PC-9 (cell line): ENCODE measurements at regions not wholly inside any gene's neighbourhood (a gene's known extent, or its start where the extent isn't known, plus 50 kb on each side); places are given as distances from the start of the nearest gene placed in this dataset.

Source experiments
- BruUV-seq: library from RNA; stranded (reverse); fragments of 400-500 nt; replicated peaks from 2 replicates; lab custom pipeline; 2021; lab: Mats Ljungman, UMichigan
- CTCF ChIA-PET: fragments of 300-600 bp; sonication (Branson Sonifier 250); formaldehyde crosslinking; loops from one replicate; lab custom pipeline; 2022; ENCODE audit warnings: antibody characterized with exemption; lab: Charles Lee
- POLR2A ChIA-PET: fragments of 300-600 bp; sonication (Branson Sonifier 250); formaldehyde crosslinking; loops from one replicate; lab custom pipeline; 2022; ENCODE audit warnings: antibody characterized with exemption; ENCODE audit not compliant: unreplicated experiment; lab: Charles Lee
- DNase-seq, 2 experiments: peaks; one replicate each; pipeline versions ENCODE4 v3.0.0 to v3.0.0-alpha.2; 2015 to 2022; ENCODE audit warnings: mixed read lengths in 1 of 2
- H2AFZ ChIP-seq: fragments of 200-600 bp; sonication (generic); 2 replicates; pipeline ENCODE4 v1.8.1; 2017; ENCODE audit warnings: antibody characterized with exemption
- H3F3A ChIP-seq: fragments of 200-600 bp; sonication (generic); 2 replicates; pipeline ENCODE4 v1.8.1; 2017; ENCODE audit warnings: antibody characterized with exemption, mild to moderate bottlenecking, low read depth; ENCODE audit not compliant: insufficient read depth
- H3K27ac ChIP-seq: fragments of 200-600 bp; sonication (generic); 2 replicates; pipeline ENCODE4 v1.6.1; 2016; ENCODE audit warnings: mixed run types
- H3K27me3 ChIP-seq: fragments of 200-600 bp; sonication (generic); 2 replicates; pipeline ENCODE4 v1.6.1; 2016; ENCODE audit warnings: low read depth, mixed run types; ENCODE audit not compliant: insufficient read depth
- H3K36me3 ChIP-seq: fragments of 200-600 bp; sonication (generic); 2 replicates; pipeline ENCODE4 v1.6.1; 2016; ENCODE audit warnings: low read depth, mixed run types
- H3K4me1 ChIP-seq: fragments of 200-600 bp; sonication (generic); replicated peaks from 2 replicates; pipeline ENCODE4 v1.6.1; 2016; ENCODE audit warnings: mixed run types; ENCODE audit not compliant: insufficient read depth
- H3K4me2 ChIP-seq: fragments of 200-600 bp; sonication (generic); 2 replicates; pipeline ENCODE4 v1.6.1; 2017; ENCODE audit warnings: mixed run types
- H3K4me3 ChIP-seq: fragments of 200-600 bp; sonication (generic); 2 replicates; pipeline ENCODE4 v1.6.1; 2016; ENCODE audit warnings: mixed run types
- H3K79me2 ChIP-seq: fragments of 200-600 bp; sonication (generic); 2 replicates; pipeline ENCODE4 v1.6.1; 2017; ENCODE audit warnings: low read depth, mixed run types
- H3K9me2 ChIP-seq: fragments of 200-600 bp; sonication (generic); 2 replicates; pipeline ENCODE4 v1.8.1; 2017; ENCODE audit warnings: mild to moderate bottlenecking; ENCODE audit not compliant: insufficient read depth
- H3K9me3 ChIP-seq: fragments of 200-600 bp; sonication (generic); 2 replicates; pipeline ENCODE4 v1.8.1; 2016; ENCODE audit warnings: low read depth; ENCODE audit not compliant: insufficient read depth
- H4K20me1 ChIP-seq: fragments of 200-600 bp; sonication (generic); 2 replicates; pipeline ENCODE4 v1.8.1; 2017; ENCODE audit not compliant: insufficient read depth
- EZH2 ChIP-seq: fragments of 200-600 bp; sonication (generic); IDR thresholded peaks from 2 replicates; pipeline ENCODE4 v1.8.0; 2017; ENCODE audit warnings: antibody characterized with exemption, low read depth
- intact Hi-C: fragments of 100-400 bp; cut with micrococcal nuclease; formaldehyde crosslinking; loops from one replicate; pipeline ENCODE4 v1.10.0; 2022; ENCODE audit not compliant: unreplicated experiment
- TF ChIP-seq, protein P1 (sequence below): fragments of 200-600 bp; sonication (generic); conservative IDR thresholded peaks from 2 replicates; pipeline ENCODE4 v1.6.1; 2017; ENCODE audit warnings: mixed run types, antibody characterized with exemption, mild to moderate bottlenecking, moderate library complexity

DNA sequence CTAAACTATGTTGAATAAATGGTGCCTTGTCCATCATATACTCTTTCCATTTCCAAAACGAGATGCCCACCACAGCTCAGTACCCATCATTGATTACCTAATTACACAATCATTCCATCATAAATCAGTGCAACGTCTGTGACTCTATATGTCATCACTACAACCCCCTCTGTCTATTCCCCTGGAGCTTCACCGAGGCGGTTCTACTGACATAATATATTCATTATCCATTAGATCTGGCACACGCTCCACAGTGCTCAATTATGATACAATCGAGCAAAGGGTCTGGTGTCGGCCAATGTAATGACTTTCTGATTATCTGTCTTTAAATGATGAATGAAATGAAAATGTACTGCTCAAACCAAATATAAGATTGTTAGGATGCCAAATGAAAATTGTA, 1737.7 kb upstream of the WWC1 start:
- no peak for TF ChIP-seq EZH2
- no peak overlapping the region for H3K27ac ChIP-seq
- no peak overlapping the region for H2AFZ ChIP-seq
- no peaks in the 10 kb centered on the region for H3K9me2 ChIP-seq
- H4K20me1 ChIP-seq: no peaks in the 10 kb centered on the region
- H3F3A ChIP-seq: no peaks in the 10 kb centered on the region
- intact Hi-C loops: no loop called here
- DNase-seq: no peak
- H3K36me3 ChIP-seq: no peaks in the 10 kb centered on the region
- CTCF ChIA-PET: no interaction called here
- POLR2A ChIA-PET: no interaction called here
- no peaks in the 10 kb centered on the region for H3K79me2 ChIP-seq
- H3K4me2 ChIP-seq: no peak overlapping the region
- BruUV-seq: no TSS peak
- H3K4me3 ChIP-seq: no peak overlapping the region
- H3K4me1 ChIP-seq: no peaks in the 10 kb centered on the region
- H3K9me3 ChIP-seq: no peaks in the 10 kb centered on the region
- no peaks in the 10 kb centered on the region for H3K27me3 ChIP-seq

DNA sequence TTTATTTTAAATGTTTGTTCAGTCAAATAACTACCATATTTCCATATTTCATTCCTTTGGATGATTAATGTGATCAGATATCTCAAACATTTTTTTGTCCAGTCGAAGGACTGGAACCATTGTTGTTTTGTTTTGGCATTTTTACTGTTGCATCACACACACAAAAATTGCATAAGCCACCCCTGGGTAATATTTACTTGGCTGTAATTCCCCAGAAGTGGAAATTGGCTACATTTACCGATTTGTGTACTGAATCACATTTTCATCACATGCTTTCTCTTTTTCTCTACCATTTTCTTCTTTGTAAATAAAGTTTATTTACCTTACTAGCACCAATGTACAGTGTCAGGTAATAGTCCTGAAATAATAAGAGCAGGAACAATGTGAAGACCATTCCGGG, 1729.7 kb upstream of the WWC1 start:
- H3K4me1 ChIP-seq: no peaks in the 10 kb centered on the region
- CTCF ChIA-PET: no interaction called here
- TF ChIP-seq, protein P1, sequence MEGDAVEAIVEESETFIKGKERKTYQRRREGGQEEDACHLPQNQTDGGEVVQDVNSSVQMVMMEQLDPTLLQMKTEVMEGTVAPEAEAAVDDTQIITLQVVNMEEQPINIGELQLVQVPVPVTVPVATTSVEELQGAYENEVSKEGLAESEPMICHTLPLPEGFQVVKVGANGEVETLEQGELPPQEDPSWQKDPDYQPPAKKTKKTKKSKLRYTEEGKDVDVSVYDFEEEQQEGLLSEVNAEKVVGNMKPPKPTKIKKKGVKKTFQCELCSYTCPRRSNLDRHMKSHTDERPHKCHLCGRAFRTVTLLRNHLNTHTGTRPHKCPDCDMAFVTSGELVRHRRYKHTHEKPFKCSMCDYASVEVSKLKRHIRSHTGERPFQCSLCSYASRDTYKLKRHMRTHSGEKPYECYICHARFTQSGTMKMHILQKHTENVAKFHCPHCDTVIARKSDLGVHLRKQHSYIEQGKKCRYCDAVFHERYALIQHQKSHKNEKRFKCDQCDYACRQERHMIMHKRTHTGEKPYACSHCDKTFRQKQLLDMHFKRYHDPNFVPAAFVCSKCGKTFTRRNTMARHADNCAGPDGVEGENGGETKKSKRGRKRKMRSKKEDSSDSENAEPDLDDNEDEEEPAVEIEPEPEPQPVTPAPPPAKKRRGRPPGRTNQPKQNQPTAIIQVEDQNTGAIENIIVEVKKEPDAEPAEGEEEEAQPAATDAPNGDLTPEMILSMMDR: no peak
- TF ChIP-seq EZH2: no peak
- POLR2A ChIA-PET: no interaction called here
- H3F3A ChIP-seq: no peaks in the 10 kb centered on the region
- no peak overlapping the region for H3K27ac ChIP-seq
- BruUV-seq: no TSS peak
- H3K4me2 ChIP-seq: no peak overlapping the region
- no peaks in the 10 kb centered on the region for H3K9me2 ChIP-seq
- no peaks in the 10 kb centered on the region for H3K36me3 ChIP-seq
- no peak overlapping the region for H3K4me3 ChIP-seq
- no peaks in the 10 kb centered on the region for H3K9me3 ChIP-seq
- H3K27me3 ChIP-seq: no peaks in the 10 kb centered on the region
- H4K20me1 ChIP-seq: no peaks in the 10 kb centered on the region
- H3K79me2 ChIP-seq: no peaks in the 10 kb centered on the region
- intact Hi-C loops: no loop called here
- no peak for DNase-seq
- no peak overlapping the region for H2AFZ ChIP-seq

DNA sequence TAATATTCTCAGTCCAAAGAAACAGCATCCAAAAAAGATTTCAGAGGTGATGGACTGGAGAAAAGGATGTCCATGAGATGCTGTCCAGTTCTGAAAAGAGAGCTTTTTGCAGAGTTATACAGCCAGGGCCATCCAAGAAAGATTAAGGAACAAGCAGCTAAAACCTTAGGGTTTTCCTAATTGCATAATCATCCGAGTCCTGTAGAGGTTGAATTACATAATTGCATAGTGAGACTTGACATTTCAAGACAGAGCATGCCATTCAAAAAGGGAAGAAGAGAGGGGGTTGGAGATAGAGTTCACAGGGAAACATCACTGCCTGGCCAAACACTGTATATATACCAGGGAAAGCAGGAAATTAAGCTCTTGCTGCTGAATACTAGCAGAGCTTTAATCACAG, 1729.2 kb upstream of the WWC1 start:
- POLR2A ChIA-PET: no interaction called here
- intact Hi-C loops: no loop called here

DNA sequence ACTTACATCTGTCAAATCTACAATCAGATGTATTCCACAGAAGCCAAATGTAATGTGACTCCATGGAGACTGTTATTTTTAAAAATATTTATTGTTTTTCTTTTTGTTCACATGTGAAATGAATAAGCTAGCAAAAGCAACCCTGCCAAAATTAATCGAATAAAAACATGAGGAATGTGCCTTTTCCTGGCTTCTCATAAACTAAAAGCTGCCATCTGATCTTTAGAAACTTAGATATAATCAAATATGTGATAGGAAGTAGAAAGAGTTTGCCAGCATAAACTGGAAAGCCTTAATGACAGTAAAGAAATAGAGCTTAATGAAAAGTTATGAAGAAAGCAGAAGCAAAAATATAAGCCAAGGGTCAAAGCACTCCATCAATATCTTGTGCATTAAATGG, 1724.7 kb upstream of the WWC1 start:
- BruUV-seq: no TSS peak
- H3K4me1 ChIP-seq: no peaks in the 10 kb centered on the region
- ChIA-PET CTCF (no interaction called here), POLR2A (no interaction called here)
- intact Hi-C loops: no loop called here
- H3K79me2 ChIP-seq: no peaks in the 10 kb centered on the region
- TF ChIP-seq, protein P1: no peak
- no peak for TF ChIP-seq EZH2
- H3K9me3 ChIP-seq: no peaks in the 10 kb centered on the region
- H3K27ac ChIP-seq: no peak overlapping the region
- H4K20me1 ChIP-seq: no peaks in the 10 kb centered on the region
- no peaks in the 10 kb centered on the region for H3K9me2 ChIP-seq
- no peak overlapping the region for H2AFZ ChIP-seq
- DNase-seq: no peak
- H3K36me3 ChIP-seq: no peaks in the 10 kb centered on the region
- H3K4me3 ChIP-seq: no peak overlapping the region
- no peaks in the 10 kb centered on the region for H3F3A ChIP-seq
- no peak overlapping the region for H3K4me2 ChIP-seq
- no peaks in the 10 kb centered on the region for H3K27me3 ChIP-seq

More for the DNA sequence above, 1729.2 kb upstream of the WWC1 start:
- Histone ChIP-seq H3K4me3 (no peak overlapping the region), H3K36me3 (no peaks in the 10 kb centered on the region), H3K27ac (no peak overlapping the region), H2AFZ (no peak overlapping the region), H3K79me2 (no peaks in the 10 kb centered on the region), H3K27me3 (no peaks in the 10 kb centered on the region), H3K4me2 (no peak overlapping the region), H3K4me1 (no peaks in the 10 kb centered on the region), H4K20me1 (no peaks in the 10 kb centered on the region), H3K9me2 (no peaks in the 10 kb centered on the region), H3K9me3 (no peaks in the 10 kb centered on the region), H3F3A (no peaks in the 10 kb centered on the region)
- CTCF ChIA-PET: no interaction called here
- BruUV-seq: no TSS peak
- no peak for DNase-seq
- TF ChIP-seq, protein P1: no peak
- TF ChIP-seq EZH2: no peak
